ENCODE measurements at regions not wholly inside any gene's neighbourhood (a gene's known extent, or its start where the extent isn't known, plus 50 kb on each side); places are given as distances from the start of the nearest gene placed in this dataset.

DNA sequence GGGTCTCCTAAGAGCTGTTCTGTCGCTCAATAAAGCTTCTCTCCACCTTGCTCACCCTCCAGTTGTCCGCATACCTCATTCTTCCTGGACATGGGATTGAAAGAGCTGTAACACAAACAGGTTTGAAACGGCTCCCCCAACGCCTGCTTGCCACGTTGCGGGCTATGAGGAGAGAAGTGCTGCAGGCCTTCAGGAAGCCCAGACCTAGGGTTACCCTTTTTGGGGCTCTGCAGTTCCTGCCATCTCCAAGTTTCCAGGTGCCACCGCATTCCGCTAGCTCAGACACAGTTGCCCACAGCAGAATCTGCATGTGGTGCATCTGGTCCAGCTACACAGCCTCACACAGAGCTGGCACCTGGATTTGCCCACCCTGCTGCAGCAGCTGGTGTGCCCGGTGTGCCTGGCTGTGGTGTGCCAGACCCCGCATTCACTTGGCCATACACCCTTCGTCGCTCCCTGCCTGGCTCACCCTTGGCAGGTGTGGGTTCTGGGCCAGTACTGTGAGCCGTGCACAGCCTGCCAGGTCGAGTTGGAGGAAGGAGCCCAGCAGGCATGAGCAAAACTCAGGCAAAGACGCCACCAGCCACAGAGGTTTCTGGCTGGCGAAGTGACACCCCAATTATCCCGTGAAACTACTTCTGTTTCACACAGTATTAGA, 253.2 kb upstream of the SEMA3A start:
- TF ChIP-seq, protein P1, sequence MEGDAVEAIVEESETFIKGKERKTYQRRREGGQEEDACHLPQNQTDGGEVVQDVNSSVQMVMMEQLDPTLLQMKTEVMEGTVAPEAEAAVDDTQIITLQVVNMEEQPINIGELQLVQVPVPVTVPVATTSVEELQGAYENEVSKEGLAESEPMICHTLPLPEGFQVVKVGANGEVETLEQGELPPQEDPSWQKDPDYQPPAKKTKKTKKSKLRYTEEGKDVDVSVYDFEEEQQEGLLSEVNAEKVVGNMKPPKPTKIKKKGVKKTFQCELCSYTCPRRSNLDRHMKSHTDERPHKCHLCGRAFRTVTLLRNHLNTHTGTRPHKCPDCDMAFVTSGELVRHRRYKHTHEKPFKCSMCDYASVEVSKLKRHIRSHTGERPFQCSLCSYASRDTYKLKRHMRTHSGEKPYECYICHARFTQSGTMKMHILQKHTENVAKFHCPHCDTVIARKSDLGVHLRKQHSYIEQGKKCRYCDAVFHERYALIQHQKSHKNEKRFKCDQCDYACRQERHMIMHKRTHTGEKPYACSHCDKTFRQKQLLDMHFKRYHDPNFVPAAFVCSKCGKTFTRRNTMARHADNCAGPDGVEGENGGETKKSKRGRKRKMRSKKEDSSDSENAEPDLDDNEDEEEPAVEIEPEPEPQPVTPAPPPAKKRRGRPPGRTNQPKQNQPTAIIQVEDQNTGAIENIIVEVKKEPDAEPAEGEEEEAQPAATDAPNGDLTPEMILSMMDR (IDR thresholded peaks at IDR 0.05) = no peak
- no peak for TF ChIP-seq POLR2A (IDR thresholded peaks at IDR 0.05)
